ENCODE measurements at regions not wholly inside any gene's neighbourhood (a gene's known extent, or its start where the extent isn't known, plus 50 kb on each side); places are given as distances from the start of the nearest gene placed in this dataset.

DNA sequence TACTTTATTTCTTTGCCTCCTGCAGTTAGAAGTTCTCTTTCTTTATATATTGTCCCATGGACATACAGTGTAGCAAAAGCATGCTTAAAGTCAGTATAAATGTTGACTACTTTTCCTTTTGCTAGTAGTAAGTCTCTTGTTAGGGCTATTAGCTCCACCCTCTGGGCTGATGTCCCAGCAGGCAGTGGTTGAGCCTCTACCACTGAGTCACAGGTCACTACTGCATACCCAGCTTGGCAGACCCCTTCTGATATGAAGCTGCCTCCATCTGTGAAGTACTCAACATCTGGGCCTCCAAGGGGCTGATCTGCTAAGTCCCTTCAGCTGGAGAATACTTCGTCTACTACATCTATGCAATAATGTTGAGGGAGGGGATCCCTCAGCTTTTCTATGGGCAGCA lies 61.0 kb upstream of the SLC35G4 start:
- Mint-ChIP-seq H3K27me3 (ENCODE audit: insufficient read depth, low read depth, poor library complexity) (no peaks in the 10 kb centered on the region), H3K4me1 (0 out of 3 replicates have a peak, but pooled peaks cover under 1% of the 10 kb centered on the region), H3K4me3 (no peak overlapping the region)

More for the DNA sequence above, 61.0 kb upstream of the SLC35G4 start:
- no peak overlapping the region for H3K4me3 ChIP-seq
- no peaks in the 10 kb centered on the region for H3K79me2 ChIP-seq (replicated peaks; ENCODE audit: insufficient read depth)
- no peaks in the 10 kb centered on the region for H3K4me1 ChIP-seq (ENCODE audit: insufficient read depth)
- peaks cover 22% of the 10 kb centered on the region for H3K9me3 Mint-ChIP-seq
- ATAC-seq (no peak), DNase-seq (ENCODE audit: low spot score) (no peak)
- H3K27ac ChIP-seq (ENCODE audit: low read depth): no peak overlapping the region
- no peak overlapping the region for H3K4me2 ChIP-seq
- H2AFZ ChIP-seq: no peak overlapping the region
- H4K20me1 ChIP-seq (replicated peaks; ENCODE audit: insufficient read depth): no peaks in the 10 kb centered on the region
- TF ChIP-seq NANOG (IDR thresholded peaks at IDR 0.05; ENCODE audit: borderline replicate concordance) (no peak), CREB1 (CRISPR knock-in tag; IDR thresholded peaks at IDR 0.05; ENCODE audit: low read depth) (no peak), STAT1 (IDR thresholded peaks at IDR 0.05; ENCODE audit: unreplicated experiment) (no peak), ZNF114 (CRISPR knock-in tag; IDR thresholded peaks at IDR 0.05) (no peak), JUNB (IDR thresholded peaks at IDR 0.05; ENCODE audit: unreplicated experiment) (no peak), ZNF331 (CRISPR knock-in tag; IDR thresholded peaks at IDR 0.05; ENCODE audit: low read depth) (no peak), REST (IDR thresholded peaks at IDR 0.05; ENCODE audit: unreplicated experiment) (no peak), EZH2phosphoT487 (IDR thresholded peaks at IDR 0.05; ENCODE audit: unreplicated experiment) (no peak), EZH2 (IDR thresholded peaks at IDR 0.05; ENCODE audit: low read depth, unreplicated experiment) (no peak), POLR2AphosphoS5 (IDR thresholded peaks at IDR 0.05; ENCODE audit: low read depth) (no peak)
- TF ChIP-seq, protein P1, sequence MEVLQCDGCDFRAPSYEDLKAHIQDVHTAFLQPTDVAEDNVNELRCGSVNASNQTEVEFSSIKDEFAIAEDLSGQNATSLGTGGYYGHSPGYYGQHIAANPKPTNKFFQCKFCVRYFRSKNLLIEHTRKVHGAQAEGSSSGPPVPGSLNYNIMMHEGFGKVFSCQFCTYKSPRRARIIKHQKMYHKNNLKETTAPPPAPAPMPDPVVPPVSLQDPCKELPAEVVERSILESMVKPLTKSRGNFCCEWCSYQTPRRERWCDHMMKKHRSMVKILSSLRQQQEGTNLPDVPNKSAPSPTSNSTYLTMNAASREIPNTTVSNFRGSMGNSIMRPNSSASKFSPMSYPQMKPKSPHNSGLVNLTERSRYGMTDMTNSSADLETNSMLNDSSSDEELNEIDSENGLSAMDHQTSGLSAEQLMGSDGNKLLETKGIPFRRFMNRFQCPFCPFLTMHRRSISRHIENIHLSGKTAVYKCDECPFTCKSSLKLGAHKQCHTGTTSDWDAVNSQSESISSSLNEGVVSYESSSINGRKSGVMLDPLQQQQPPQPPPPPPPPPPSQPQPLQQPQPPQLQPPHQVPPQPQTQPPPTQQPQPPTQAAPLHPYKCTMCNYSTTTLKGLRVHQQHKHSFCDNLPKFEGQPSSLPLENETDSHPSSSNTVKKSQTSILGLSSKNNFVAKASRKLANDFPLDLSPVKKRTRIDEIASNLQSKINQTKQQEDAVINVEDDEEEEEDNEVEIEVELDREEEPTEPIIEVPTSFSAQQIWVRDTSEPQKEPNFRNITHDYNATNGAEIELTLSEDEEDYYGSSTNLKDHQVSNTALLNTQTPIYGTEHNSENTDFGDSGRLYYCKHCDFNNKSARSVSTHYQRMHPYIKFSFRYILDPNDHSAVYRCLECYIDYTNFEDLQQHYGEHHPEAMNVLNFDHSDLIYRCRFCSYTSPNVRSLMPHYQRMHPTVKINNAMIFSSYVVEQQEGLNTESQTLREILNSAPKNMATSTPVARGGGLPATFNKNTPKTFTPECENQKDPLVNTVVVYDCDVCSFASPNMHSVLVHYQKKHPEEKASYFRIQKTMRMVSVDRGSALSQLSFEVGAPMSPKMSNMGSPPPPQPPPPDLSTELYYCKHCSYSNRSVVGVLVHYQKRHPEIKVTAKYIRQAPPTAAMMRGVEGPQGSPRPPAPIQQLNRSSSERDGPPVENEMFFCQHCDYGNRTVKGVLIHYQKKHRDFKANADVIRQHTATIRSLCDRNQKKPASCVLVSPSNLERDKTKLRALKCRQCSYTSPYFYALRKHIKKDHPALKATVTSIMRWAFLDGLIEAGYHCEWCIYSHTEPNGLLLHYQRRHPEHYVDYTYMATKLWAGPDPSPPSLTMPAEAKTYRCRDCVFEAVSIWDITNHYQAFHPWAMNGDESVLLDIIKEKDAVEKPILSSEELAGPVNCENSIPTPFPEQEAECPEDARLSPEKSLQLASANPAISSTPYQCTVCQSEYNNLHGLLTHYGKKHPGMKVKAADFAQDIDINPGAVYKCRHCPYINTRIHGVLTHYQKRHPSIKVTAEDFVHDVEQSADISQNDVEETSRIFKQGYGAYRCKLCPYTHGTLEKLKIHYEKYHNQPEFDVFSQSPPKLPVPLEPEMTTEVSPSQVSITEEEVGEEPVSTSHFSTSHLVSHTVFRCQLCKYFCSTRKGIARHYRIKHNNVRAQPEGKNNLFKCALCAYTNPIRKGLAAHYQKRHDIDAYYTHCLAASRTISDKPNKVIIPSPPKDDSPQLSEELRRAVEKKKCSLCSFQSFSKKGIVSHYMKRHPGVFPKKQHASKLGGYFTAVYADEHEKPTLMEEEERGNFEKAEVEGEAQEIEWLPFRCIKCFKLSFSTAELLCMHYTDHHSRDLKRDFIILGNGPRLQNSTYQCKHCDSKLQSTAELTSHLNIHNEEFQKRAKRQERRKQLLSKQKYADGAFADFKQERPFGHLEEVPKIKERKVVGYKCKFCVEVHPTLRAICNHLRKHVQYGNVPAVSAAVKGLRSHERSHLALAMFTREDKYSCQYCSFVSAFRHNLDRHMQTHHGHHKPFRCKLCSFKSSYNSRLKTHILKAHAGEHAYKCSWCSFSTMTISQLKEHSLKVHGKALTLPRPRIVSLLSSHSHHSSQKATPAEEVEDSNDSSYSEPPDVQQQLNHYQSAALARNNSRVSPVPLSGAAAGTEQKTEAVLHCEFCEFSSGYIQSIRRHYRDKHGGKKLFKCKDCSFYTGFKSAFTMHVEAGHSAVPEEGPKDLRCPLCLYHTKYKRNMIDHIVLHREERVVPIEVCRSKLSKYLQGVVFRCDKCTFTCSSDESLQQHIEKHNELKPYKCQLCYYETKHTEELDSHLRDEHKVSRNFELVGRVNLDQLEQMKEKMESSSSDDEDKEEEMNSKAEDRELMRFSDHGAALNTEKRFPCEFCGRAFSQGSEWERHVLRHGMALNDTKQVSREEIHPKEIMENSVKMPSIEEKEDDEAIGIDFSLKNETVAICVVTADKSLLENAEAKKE (CRISPR knock-in tag; IDR thresholded peaks at IDR 0.05): no peak
- TF ChIP-seq, protein P2, sequence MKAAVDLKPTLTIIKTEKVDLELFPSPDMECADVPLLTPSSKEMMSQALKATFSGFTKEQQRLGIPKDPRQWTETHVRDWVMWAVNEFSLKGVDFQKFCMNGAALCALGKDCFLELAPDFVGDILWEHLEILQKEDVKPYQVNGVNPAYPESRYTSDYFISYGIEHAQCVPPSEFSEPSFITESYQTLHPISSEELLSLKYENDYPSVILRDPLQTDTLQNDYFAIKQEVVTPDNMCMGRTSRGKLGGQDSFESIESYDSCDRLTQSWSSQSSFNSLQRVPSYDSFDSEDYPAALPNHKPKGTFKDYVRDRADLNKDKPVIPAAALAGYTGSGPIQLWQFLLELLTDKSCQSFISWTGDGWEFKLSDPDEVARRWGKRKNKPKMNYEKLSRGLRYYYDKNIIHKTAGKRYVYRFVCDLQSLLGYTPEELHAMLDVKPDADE (IDR thresholded peaks at IDR 0.05): no peak
- TF ChIP-seq, protein P3, sequence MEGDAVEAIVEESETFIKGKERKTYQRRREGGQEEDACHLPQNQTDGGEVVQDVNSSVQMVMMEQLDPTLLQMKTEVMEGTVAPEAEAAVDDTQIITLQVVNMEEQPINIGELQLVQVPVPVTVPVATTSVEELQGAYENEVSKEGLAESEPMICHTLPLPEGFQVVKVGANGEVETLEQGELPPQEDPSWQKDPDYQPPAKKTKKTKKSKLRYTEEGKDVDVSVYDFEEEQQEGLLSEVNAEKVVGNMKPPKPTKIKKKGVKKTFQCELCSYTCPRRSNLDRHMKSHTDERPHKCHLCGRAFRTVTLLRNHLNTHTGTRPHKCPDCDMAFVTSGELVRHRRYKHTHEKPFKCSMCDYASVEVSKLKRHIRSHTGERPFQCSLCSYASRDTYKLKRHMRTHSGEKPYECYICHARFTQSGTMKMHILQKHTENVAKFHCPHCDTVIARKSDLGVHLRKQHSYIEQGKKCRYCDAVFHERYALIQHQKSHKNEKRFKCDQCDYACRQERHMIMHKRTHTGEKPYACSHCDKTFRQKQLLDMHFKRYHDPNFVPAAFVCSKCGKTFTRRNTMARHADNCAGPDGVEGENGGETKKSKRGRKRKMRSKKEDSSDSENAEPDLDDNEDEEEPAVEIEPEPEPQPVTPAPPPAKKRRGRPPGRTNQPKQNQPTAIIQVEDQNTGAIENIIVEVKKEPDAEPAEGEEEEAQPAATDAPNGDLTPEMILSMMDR (conservative IDR thresholded peaks at IDR 0.05; ENCODE audit: low read depth in 2 of 2): no peak
- H3K27me3 ChIP-seq (ENCODE audit: insufficient read depth): no peaks in the 10 kb centered on the region
- H3K9me2 ChIP-seq (ENCODE audit: insufficient read depth): peaks cover 3% of the 10 kb centered on the region; the same call in 1 of the 2 replicates
- H3K36me3 Mint-ChIP-seq (ENCODE audit: low read depth): peaks cover 4% of the 10 kb centered on the region; the same call in 2 of the 3 replicates
- no peak overlapping the region for H3K27ac Mint-ChIP-seq
- H3K36me3 ChIP-seq (ENCODE audit: insufficient read depth): no peaks in the 10 kb centered on the region
- H3F3A ChIP-seq (replicated peaks; ENCODE audit: low read depth): no peaks in the 10 kb centered on the region
